Gastrocnemius medialis (tissue), 4 donors: ENCODE measurements at regions not wholly inside any gene's neighbourhood (a gene's known extent, or its start where the extent isn't known, plus 50 kb on each side); places are given as distances from the start of the nearest gene placed in this dataset.

Source experiments
- CTCF ChIP-seq, 5 experiments: fragments of 450-650 bp in 3 of 5; fragments of 200-600 bp in 2 of 5; sonication (generic) in 2 of 5; IDR thresholded peaks in 4 of 5; conservative IDR thresholded peaks in 1 of 5; 1 replicate in 4 of 5; 2 replicates in 1 of 5; pipeline ENCODE4 v1.5.1; 2016 to 2019; ENCODE audit warnings: antibody characterized with exemption in 5 of 5, mild to moderate bottlenecking in 3 of 5, moderate library complexity in 3 of 5
- POLR2A ChIP-seq, 2 donors: fragments of 450-650 bp; IDR thresholded peaks; one replicate each; pipeline ENCODE4 v1.6.1; 2017; ENCODE audit warnings: antibody characterized with exemption in 2 of 2, mild to moderate bottlenecking in 2 of 2, moderate library complexity in 2 of 2

DNA sequence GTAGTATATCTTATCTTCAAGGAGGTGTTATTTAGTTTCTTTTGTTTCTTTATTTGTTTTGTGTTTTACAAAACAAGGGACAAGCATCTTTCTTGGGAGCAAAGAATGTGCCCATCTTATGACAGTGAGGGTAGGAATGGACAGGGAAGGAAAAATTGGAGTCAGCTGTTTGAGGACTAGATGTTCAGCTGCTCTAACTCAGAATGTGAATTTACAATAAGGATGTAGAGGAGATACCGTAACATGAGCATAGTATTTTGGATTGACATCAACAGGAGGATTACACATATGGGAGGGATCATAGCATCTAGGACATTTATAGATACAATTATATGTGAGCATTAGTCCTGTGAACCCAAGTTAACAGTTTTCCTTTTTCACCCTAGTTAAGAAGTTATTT, 89.0 kb upstream of the GK2 start:
- TF ChIP-seq POLR2A (IDR thresholded peaks at IDR 0.05) (no peak), CTCF (IDR thresholded peaks at IDR 0.05 in 4 of 5, conservative IDR thresholded peaks at IDR 0.05 in 1 of 5) (no peak)
